Mucosa of descending colon (tissue), 3 donors: ENCODE measurements at regions not wholly inside any gene's neighbourhood (a gene's known extent, or its start where the extent isn't known, plus 50 kb on each side); places are given as distances from the start of the nearest gene placed in this dataset.
"Not testable (repeated sequence)": the region's sequence is repeated elsewhere in the genome, so short reads cannot be mapped to it uniquely, and the experiment has no call there.

Experiments
- ATAC-seq: fragments of 200-7000 bp; cut with Tn5 transposase; one replicate; pipeline ENCODE4 v1.9.1; 2020; ENCODE audit warnings: mild to moderate bottlenecking, moderate library complexity
- DNase-seq, 3 donors: peaks; one replicate each; pipeline ENCODE4 v3.0.0-alpha.2; 2020
- H3K36me3 ChIP-seq: fragments of 200-600 bp; one replicate; pipeline ENCODE4 v1.8.0; 2021; ENCODE audit warnings: low read depth, mild to moderate bottlenecking
- H3K4me1 ChIP-seq: fragments of 200-600 bp; one replicate; pipeline ENCODE4 v1.8.0; 2021; ENCODE audit warnings: low read depth, mild to moderate bottlenecking
- H3K4me3 ChIP-seq: fragments of 200-600 bp; one replicate; pipeline ENCODE4 v1.8.0; 2021; ENCODE audit warnings: mild to moderate bottlenecking
- H3K9me3 ChIP-seq: fragments of 200-600 bp; one replicate; pipeline ENCODE4 v1.8.0; 2021; ENCODE audit warnings: mild to moderate bottlenecking
- CTCF ChIP-seq: fragments of 200-600 bp; IDR thresholded peaks from one replicate; pipeline ENCODE4 v1.8.0; 2022; ENCODE audit warnings: antibody characterized with exemption, mild to moderate bottlenecking
- intact Hi-C, 2 donors: fragments of 100-400 bp; cut with DNase I in 1 of 2; cut with micrococcal nuclease in 1 of 2; formaldehyde crosslinking; loops; one replicate each; pipeline versions ENCODE4 v1.11.0 to v1.11.1; 2022; cut with DNase I, micrococcal nuclease
- donor health status: DM: no; HTN: no; CAD: no; lungs with moderate emphysema.
- donor health status: DM: no; HTN: no; CAD: no.
- donor health status: DM: no; HTN: yes; CAD: no.

GRCh38 chr14:35213143-35213788, 78.9 kb upstream of the PSMA6 start:
- intact Hi-C loops = no loop called here

GRCh38 chr14:35213869-35214387, 78.3 kb upstream of the PSMA6 start:
- no peak overlapping the region for H3K4me3 ChIP-seq
- no peaks in the 10 kb centered on the region for H3K4me1 ChIP-seq
- intact Hi-C loops = no loop called here
- no peaks in the 10 kb centered on the region for H3K36me3 ChIP-seq
- ATAC-seq (no peak), DNase-seq (no peak)
- no peaks in the 10 kb centered on the region for H3K9me3 ChIP-seq
- no peak for TF ChIP-seq CTCF

More at GRCh38 chr14:35213143-35213788, 78.9 kb upstream of the PSMA6 start:
- no peak for TF ChIP-seq CTCF
- DNase-seq (no peak), ATAC-seq (no peak)
- no peak overlapping the region for H3K4me3 ChIP-seq
- no peaks in the 10 kb centered on the region for H3K9me3 ChIP-seq
- no peaks in the 10 kb centered on the region for H3K4me1 ChIP-seq
- no peaks in the 10 kb centered on the region for H3K36me3 ChIP-seq

- H3K9me3 ChIP-seq, H3K4me3 ChIP-seq, H3K36me3 ChIP-seq, DNase-seq, H3K4me1 ChIP-seq, ATAC-seq, intact Hi-C loops: not testable (repeated sequence)
Measured at GRCh38 chr14:35214402-35214801, 77.8 kb upstream of the PSMA6 start.

- intact Hi-C loops = no loop called here
- H3K4me3 ChIP-seq = no peak overlapping the region
- DNase-seq = peak in 1 of 3 donors; percentile 9
- ATAC-seq = no peak
- peak; percentile 8 for TF ChIP-seq CTCF
- no peaks in the 10 kb centered on the region for H3K4me1 ChIP-seq
- no peaks in the 10 kb centered on the region for H3K36me3 ChIP-seq
- H3K9me3 ChIP-seq = no peaks in the 10 kb centered on the region
Measured at GRCh38 chr14:35215110-35215813, 76.9 kb upstream of the PSMA6 start.

- ATAC-seq, H3K36me3 ChIP-seq, H3K9me3 ChIP-seq, intact Hi-C loops, DNase-seq, H3K4me1 ChIP-seq, H3K4me3 ChIP-seq: not testable (repeated sequence)
Measured at GRCh38 chr14:35218176-35218575, 74.0 kb upstream of the PSMA6 start.

- intact Hi-C loops = no loop called here
- TF ChIP-seq CTCF = no peak
- Histone ChIP-seq H3K4me1 (no peaks in the 10 kb centered on the region), H3K9me3 (no peaks in the 10 kb centered on the region), H3K4me3 (no peak overlapping the region), H3K36me3 (no peaks in the 10 kb centered on the region)
- ATAC-seq (no peak), DNase-seq (no peak)
Measured at GRCh38 chr14:35218963-35219362, 73.2 kb upstream of the PSMA6 start.
